ENCODE measurements at regions not wholly inside any gene's neighbourhood (a gene's known extent, or its start where the extent isn't known, plus 50 kb on each side); places are given as distances from the start of the nearest gene placed in this dataset.

- TF ChIP-seq CTCF (IDR thresholded peaks at IDR 0.05; ENCODE audit: low read length) (no peak), EZH2 (optimal IDR thresholded peaks at IDR 0.05; ENCODE audit: low read depth, low read length) (no peak)
Observed at GRCh38 chr20:11368965-11369711, 548.6 kb upstream of the BTBD3 start.
